ENCODE measurements at regions not wholly inside any gene's neighbourhood (a gene's known extent, or its start where the extent isn't known, plus 50 kb on each side); places are given as distances from the start of the nearest gene placed in this dataset.

DNA sequence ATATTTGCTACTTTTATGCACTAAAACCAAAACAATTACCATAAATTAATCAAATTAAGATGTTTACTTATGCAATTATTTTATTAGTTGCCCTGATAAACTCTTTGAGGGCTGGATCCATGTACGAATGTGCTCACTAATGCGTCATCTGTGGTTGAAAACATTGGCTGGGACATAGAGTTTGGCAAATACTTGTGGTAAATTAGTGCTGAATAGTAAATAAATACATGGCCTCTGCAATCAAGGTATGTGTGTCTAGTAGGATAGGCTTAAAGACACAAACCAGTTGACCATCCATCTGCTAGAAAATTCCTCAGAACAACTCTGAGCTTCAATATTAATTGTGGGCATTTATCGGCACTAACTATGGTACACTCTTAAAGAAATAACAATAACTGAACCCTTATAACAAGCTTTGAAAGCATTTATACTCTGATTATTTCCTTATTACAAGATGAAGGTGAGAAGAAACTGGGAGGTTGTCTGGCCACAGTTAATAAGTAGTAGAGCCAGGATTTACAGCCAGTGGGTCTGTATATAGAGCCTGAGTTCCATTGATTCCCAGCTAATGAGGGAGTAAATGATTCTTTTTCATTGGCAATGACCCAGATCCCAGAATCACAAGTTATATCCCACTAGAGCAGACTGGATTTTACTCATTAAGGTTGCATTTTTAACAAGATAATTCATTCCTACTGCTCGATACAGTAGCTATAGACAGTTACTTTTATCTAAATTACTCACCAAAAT is 169.5 kb upstream of the CNTN6 start:
- POLR2A ChIA-PET = no interaction called here
- no peak for TF ChIP-seq ISL2 (CRISPR knock-in tag; IDR thresholded peaks at IDR 0.05)
- no peak for TF ChIP-seq SP4 (CRISPR knock-in tag; IDR thresholded peaks at IDR 0.05)
- TF ChIP-seq ZNF17 (CRISPR knock-in tag; IDR thresholded peaks at IDR 0.05) = no peak
- no peak for TF ChIP-seq ZNF12 (CRISPR knock-in tag; IDR thresholded peaks at IDR 0.05)
- TF ChIP-seq, protein P1, sequence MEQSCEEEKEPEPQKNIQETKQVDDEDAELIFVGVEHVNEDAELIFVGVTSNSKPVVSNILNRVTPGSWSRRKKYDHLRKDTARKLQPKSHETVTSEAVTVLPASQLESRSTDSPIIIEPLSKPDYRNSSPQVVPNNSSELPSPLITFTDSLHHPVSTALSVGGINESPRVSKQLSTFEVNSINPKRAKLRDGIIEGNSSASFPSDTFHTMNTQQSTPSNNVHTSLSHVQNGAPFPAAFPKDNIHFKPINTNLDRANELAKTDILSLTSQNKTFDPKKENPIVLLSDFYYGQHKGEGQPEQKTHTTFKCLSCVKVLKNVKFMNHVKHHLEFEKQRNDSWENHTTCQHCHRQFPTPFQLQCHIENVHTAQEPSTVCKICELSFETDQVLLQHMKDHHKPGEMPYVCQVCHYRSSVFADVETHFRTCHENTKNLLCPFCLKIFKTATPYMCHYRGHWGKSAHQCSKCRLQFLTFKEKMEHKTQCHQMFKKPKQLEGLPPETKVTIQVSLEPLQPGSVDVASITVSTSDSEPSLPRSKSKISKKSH (CRISPR knock-in tag; IDR thresholded peaks at IDR 0.05; ENCODE audit: borderline replicate concordance) = no peak
- no peak for TF ChIP-seq ZNF564 (CRISPR knock-in tag; IDR thresholded peaks at IDR 0.05)
- TF ChIP-seq CHD4 (IDR thresholded peaks at IDR 0.05; ENCODE audit: borderline replicate concordance, low read length) = no peak
- no peak for TF ChIP-seq KDM6A (CRISPR knock-in tag; IDR thresholded peaks at IDR 0.05; ENCODE audit: low read depth)
- TF ChIP-seq ZFP36 (IDR thresholded peaks at IDR 0.05; ENCODE audit: borderline replicate concordance, low read depth, low read length, partially characterized antibody) = no peak
- TF ChIP-seq, protein P2, sequence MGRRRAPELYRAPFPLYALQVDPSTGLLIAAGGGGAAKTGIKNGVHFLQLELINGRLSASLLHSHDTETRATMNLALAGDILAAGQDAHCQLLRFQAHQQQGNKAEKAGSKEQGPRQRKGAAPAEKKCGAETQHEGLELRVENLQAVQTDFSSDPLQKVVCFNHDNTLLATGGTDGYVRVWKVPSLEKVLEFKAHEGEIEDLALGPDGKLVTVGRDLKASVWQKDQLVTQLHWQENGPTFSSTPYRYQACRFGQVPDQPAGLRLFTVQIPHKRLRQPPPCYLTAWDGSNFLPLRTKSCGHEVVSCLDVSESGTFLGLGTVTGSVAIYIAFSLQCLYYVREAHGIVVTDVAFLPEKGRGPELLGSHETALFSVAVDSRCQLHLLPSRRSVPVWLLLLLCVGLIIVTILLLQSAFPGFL (CRISPR knock-in tag; IDR thresholded peaks at IDR 0.05) = no peak
- TF ChIP-seq, protein P3, sequence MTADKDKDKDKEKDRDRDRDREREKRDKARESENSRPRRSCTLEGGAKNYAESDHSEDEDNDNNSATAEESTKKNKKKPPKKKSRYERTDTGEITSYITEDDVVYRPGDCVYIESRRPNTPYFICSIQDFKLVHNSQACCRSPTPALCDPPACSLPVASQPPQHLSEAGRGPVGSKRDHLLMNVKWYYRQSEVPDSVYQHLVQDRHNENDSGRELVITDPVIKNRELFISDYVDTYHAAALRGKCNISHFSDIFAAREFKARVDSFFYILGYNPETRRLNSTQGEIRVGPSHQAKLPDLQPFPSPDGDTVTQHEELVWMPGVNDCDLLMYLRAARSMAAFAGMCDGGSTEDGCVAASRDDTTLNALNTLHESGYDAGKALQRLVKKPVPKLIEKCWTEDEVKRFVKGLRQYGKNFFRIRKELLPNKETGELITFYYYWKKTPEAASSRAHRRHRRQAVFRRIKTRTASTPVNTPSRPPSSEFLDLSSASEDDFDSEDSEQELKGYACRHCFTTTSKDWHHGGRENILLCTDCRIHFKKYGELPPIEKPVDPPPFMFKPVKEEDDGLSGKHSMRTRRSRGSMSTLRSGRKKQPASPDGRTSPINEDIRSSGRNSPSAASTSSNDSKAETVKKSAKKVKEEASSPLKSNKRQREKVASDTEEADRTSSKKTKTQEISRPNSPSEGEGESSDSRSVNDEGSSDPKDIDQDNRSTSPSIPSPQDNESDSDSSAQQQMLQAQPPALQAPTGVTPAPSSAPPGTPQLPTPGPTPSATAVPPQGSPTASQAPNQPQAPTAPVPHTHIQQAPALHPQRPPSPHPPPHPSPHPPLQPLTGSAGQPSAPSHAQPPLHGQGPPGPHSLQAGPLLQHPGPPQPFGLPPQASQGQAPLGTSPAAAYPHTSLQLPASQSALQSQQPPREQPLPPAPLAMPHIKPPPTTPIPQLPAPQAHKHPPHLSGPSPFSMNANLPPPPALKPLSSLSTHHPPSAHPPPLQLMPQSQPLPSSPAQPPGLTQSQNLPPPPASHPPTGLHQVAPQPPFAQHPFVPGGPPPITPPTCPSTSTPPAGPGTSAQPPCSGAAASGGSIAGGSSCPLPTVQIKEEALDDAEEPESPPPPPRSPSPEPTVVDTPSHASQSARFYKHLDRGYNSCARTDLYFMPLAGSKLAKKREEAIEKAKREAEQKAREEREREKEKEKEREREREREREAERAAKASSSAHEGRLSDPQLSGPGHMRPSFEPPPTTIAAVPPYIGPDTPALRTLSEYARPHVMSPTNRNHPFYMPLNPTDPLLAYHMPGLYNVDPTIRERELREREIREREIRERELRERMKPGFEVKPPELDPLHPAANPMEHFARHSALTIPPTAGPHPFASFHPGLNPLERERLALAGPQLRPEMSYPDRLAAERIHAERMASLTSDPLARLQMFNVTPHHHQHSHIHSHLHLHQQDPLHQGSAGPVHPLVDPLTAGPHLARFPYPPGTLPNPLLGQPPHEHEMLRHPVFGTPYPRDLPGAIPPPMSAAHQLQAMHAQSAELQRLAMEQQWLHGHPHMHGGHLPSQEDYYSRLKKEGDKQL (CRISPR knock-in tag; IDR thresholded peaks at IDR 0.05; ENCODE audit: low read depth) = no peak
- TF ChIP-seq, protein P4, sequence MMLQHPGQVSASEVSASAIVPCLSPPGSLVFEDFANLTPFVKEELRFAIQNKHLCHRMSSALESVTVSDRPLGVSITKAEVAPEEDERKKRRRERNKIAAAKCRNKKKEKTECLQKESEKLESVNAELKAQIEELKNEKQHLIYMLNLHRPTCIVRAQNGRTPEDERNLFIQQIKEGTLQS (CRISPR knock-in tag; IDR thresholded peaks at IDR 0.05) = no peak
- TF ChIP-seq ZMYM2 (CRISPR knock-in tag; IDR thresholded peaks at IDR 0.05) = no peak
- TF ChIP-seq ZNF180 (CRISPR knock-in tag; IDR thresholded peaks at IDR 0.05; ENCODE audit: borderline replicate concordance, low read depth) = no peak
- TF ChIP-seq HOXA7 (CRISPR knock-in tag; IDR thresholded peaks at IDR 0.05) = no peak

More for the DNA sequence above, 169.5 kb upstream of the CNTN6 start:
- Histone ChIP-seq H3K36me3 (replicated peaks in 1 of 2; ENCODE audit: control insufficient read depth in 1 of 2, insufficient read depth in 2 of 2, low read length in 2 of 2) (no peaks in the 10 kb centered on the region), H3K4me3 (replicated peaks in 1 of 3; ENCODE audit: insufficient read depth in 1 of 3, low read depth in 2 of 3, low read length in 3 of 3) (no peak overlapping the region), H3K27me3 (ENCODE audit: control insufficient read depth in 1 of 2, insufficient read depth in 2 of 2, low read length in 2 of 2) (no peaks in the 10 kb centered on the region), H4K20me1 (ENCODE audit: insufficient read depth, low read length) (no peaks in the 10 kb centered on the region), H3K79me2 (ENCODE audit: insufficient read depth, low read length) (no peaks in the 10 kb centered on the region), H3K4me1 (ENCODE audit: insufficient read depth, low read length) (no peaks in the 10 kb centered on the region), H3K9ac (ENCODE audit: insufficient read depth, low read depth, low read length) (no peak overlapping the region), H2AFZ (ENCODE audit: low read length) (no peak overlapping the region), H3K9me3 (ENCODE audit: low read length) (peaks cover 82% of the 10 kb centered on the region), H3K27ac (ENCODE audit: extremely low read length, insufficient read depth, low read length) (no peak overlapping the region), H3K4me2 (ENCODE audit: low read depth, low read length) (no peak overlapping the region)
- in situ Hi-C loops (cut with HindIII; ENCODE audit: extremely low pct_ligation_motif_present, low pct_unique_long_range_greater_than_20kb) (no loop called here), intact Hi-C loops (cut with micrococcal nuclease; ENCODE audit: unreplicated experiment) (no loop called here)
- ATAC-seq = no peak
- BruUV-seq (replicated peaks) = no TSS peak
- CTCF ChIA-PET (ENCODE audit: low intra/inter-chr PET ratio, low total read pairs) = no interaction called here
- WGBS (ENCODE audit: low lambda C conversion rate) = 5% methylated on average over 4 of the region's 4 CpGs
- DNase-seq (ENCODE audit: low spot score) = no peak
- FAIRE-seq = no peak

Data from HepG2 (cell line).